Progenitor cell of endocrine pancreas (in vitro differentiated cells): ENCODE measurements at regions not wholly inside any gene's neighbourhood (a gene's known extent, or its start where the extent isn't known, plus 50 kb on each side); places are given as distances from the start of the nearest gene placed in this dataset.
A peak's percentile ranks its signal among the peaks of the same experiment; 100 is the strongest.
"Not testable (repeated sequence)": the region's sequence is repeated elsewhere in the genome, so short reads cannot be mapped to it uniquely, and the experiment has no call there.

ENCODE experiments used
- DNase-seq: peaks from one replicate; pipeline ENCODE4 v3.0.0; 2021; ENCODE audit warnings: low spot score; ENCODE audit not compliant: unreplicated experiment
- H3K27ac Mint-ChIP-seq: 2 replicates; pipeline ENCODE4 v1.8.0; 2021; ENCODE audit warnings: mild to moderate bottlenecking, moderate library complexity, mixed read lengths
- H3K27me3 Mint-ChIP-seq: 2 replicates; pipeline ENCODE4 v1.8.0; 2021; ENCODE audit warnings: mixed read lengths
- H3K36me3 Mint-ChIP-seq: 2 replicates; pipeline ENCODE4 v1.8.0; 2022; ENCODE audit warnings: mixed read lengths; ENCODE audit not compliant: insufficient read depth
- H3K4me1 Mint-ChIP-seq: 2 replicates; pipeline ENCODE4 v1.8.0; 2021; ENCODE audit warnings: low read depth, mixed read lengths
- H3K4me3 Mint-ChIP-seq: 2 replicates; pipeline ENCODE4 v1.8.0; 2021; ENCODE audit warnings: low read depth, mild to moderate bottlenecking, moderate library complexity, mixed read lengths
- H3K9me3 Mint-ChIP-seq: 2 replicates; pipeline ENCODE4 v1.8.0; 2021; ENCODE audit warnings: low read depth, mixed read lengths
- TF ChIP-seq, protein P1 (sequence below): fragments of 200-600 bp; sonication (generic); IDR thresholded peaks from one replicate; pipeline ENCODE4 v1.5.0; 2021; ENCODE audit warnings: antibody characterized with exemption, mild to moderate bottlenecking; ENCODE audit not compliant: unreplicated experiment

DNA sequence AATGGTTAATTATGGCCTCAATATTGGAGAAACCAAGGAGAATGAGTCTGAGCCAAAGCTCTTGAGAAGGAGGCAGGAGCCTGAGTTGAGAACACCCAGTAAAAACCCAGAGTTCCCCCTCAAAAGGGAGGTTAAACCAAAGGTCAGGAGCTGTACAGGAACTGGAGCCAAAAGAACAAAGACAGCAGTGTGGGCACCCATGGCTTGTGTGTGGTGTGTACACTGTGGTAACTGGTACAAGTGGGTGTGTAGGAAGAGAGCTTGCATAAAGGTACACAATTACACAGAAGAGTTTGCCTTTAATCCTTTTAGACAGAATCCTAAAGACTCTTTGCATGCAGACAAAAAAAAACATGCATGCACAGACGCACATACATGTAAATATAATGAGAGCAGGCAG lies 87.1 kb downstream of the IGSF1 start:
- DNase-seq, result no peak
- H3K4me1 Mint-ChIP-seq, result peaks cover 17% of the 10 kb centered on the region

DNA sequence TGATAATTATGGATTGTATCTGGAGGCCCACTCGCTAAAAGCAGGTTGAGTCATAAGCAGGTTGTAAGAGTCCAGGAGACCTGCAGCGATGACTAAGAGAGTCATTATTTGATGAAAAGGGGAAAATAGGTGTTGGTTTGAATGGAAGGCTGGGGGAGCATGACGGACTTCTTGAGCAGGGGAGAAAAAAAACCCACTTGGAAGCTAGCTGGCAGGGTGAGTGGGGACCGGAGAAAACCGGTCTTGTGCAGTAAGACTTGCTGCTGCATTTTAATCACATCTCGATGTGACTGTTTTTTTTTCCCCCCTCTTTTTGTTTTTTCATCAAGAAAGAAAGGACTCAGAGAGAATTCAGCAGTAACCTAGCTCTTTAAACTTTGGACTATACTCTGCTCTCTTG lies 90.0 kb downstream of the IGSF1 start:
- H3K4me3 Mint-ChIP-seq, result no peak overlapping the region
- H3K27ac Mint-ChIP-seq, result no peak overlapping the region
- no peak for DNase-seq
- peaks cover 1% of the 10 kb centered on the region for H3K36me3 Mint-ChIP-seq
- peaks cover 17% of the 10 kb centered on the region for H3K4me1 Mint-ChIP-seq
- H3K27me3 Mint-ChIP-seq, result no peaks in the 10 kb centered on the region
- TF ChIP-seq, protein P1, sequence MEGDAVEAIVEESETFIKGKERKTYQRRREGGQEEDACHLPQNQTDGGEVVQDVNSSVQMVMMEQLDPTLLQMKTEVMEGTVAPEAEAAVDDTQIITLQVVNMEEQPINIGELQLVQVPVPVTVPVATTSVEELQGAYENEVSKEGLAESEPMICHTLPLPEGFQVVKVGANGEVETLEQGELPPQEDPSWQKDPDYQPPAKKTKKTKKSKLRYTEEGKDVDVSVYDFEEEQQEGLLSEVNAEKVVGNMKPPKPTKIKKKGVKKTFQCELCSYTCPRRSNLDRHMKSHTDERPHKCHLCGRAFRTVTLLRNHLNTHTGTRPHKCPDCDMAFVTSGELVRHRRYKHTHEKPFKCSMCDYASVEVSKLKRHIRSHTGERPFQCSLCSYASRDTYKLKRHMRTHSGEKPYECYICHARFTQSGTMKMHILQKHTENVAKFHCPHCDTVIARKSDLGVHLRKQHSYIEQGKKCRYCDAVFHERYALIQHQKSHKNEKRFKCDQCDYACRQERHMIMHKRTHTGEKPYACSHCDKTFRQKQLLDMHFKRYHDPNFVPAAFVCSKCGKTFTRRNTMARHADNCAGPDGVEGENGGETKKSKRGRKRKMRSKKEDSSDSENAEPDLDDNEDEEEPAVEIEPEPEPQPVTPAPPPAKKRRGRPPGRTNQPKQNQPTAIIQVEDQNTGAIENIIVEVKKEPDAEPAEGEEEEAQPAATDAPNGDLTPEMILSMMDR, result no peak
- H3K9me3 Mint-ChIP-seq, result no peaks in the 10 kb centered on the region

More for the DNA sequence above, 87.1 kb downstream of the IGSF1 start:
- Mint-ChIP-seq H3K36me3 (peaks cover 1% of the 10 kb centered on the region), H3K4me3 (no peak overlapping the region), H3K27ac (no peak overlapping the region), H3K9me3 (no peaks in the 10 kb centered on the region), H3K27me3 (no peaks in the 10 kb centered on the region)
- TF ChIP-seq, protein P1, result no peak

DNA sequence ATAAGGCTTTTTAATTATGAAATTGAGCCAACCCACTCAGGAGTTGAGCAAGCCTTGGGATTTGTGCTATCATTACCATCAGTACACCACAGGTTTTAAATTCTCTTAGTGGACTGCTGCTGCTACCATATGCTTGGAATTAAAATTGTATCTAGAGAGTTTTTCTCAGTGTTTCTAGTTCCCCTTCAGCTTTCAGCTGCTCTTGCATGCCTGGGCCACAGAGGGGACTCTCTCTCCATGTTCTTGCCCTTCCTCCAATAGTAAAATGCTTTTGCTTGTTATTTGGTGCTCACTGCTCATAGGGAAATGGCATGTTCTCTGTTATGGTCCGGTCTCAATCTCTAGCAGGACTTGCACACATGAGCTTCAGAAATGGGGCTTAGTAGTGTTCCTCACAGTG lies 101.9 kb downstream of the IGSF1 start:
- no peak overlapping the region for H3K4me3 Mint-ChIP-seq
- no peaks in the 10 kb centered on the region for H3K36me3 Mint-ChIP-seq
- H3K4me1 Mint-ChIP-seq, result peaks cover 21% of the 10 kb centered on the region
- H3K27me3 Mint-ChIP-seq, result no peaks in the 10 kb centered on the region
- DNase-seq, result no peak
- peaks cover 4% of the 10 kb centered on the region for H3K9me3 Mint-ChIP-seq
- TF ChIP-seq, protein P1, result peak; percentile 39
- no peak overlapping the region for H3K27ac Mint-ChIP-seq

DNA sequence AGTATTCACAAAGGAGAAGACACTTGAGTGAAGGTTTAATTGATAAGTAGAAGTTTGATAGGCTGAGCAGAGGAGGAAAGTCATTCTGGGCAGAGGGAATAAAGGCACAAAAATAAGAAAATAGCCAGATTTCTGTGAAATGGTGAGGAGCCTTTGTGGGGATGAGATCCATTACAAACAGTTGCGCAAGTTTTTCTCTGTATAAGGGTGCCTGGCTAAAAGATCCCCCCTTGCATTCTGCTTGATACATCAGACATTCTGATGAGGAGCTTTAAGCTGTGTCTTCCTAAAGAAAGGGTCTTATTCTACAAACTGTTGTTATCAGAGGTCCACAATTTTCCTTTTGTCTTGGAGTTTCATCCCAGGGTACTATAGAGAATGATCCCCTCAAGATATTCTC lies 112.0 kb downstream of the ARHGAP36 start:
- H3K4me3 Mint-ChIP-seq, result no peak overlapping the region
- no peak overlapping the region for H3K27ac Mint-ChIP-seq
- TF ChIP-seq, protein P1, result no peak
- DNase-seq, result no peak
- no peaks in the 10 kb centered on the region for H3K27me3 Mint-ChIP-seq
- H3K9me3 Mint-ChIP-seq, result no peaks in the 10 kb centered on the region
- H3K4me1 Mint-ChIP-seq, result no peaks in the 10 kb centered on the region
- no peaks in the 10 kb centered on the region for H3K36me3 Mint-ChIP-seq

DNA sequence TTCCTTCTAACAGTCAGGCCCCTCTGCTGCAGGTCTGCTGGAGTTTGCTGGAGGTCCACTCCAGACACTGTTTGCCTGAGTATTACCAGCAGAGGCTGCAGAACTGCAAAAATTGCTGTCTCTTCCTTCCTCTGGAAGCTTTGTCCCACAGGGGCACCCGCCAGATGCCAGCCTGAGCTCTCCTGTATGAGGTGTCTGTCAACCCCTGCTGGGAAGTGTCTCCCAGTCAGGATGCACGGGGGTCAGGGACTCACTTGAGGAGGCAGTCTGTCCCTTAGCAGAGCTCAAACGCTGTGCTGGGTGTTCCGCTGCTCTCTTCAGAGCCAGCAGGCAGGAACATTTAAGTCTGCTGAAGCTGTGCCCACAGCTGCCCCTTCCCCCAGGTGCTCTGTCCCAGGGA lies 105.5 kb downstream of the ARHGAP36 start:
- Mint-ChIP-seq H3K9me3 (peaks cover 18% of the 10 kb centered on the region), H3K36me3 (peaks cover 23% of the 10 kb centered on the region)
- not testable (repeated sequence) for DNase-seq, H3K27me3 Mint-ChIP-seq, H3K4me1 Mint-ChIP-seq, H3K4me3 Mint-ChIP-seq, H3K27ac Mint-ChIP-seq

DNA sequence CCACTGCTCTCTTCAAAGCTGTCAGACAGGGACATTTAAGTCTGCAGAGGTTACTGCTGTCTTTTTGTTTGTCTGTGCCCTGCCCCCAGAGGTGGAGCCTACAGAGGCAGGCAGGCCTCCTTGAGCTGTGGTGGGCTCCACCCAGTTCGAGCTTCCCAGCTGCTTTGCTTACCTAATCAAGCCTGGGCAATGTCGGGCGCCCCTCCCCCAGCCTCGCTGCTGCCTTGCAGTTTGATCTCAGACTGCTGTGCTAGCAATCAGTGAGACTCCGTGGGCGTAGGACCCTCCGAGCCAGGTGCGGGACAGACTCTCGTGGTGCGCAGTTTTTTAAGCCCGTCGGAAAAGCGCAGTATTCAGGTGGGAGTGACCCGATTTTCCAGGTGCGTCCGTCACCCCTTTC lies 99.5 kb downstream of the ARHGAP36 start:
- not testable (repeated sequence) for H3K4me1 Mint-ChIP-seq, H3K27me3 Mint-ChIP-seq
- Mint-ChIP-seq H3K9me3 (peaks cover 16% of the 10 kb centered on the region), H3K4me3 (peak overlapping the region; percentile 83), H3K27ac (peak overlapping the region; percentile 92), H3K36me3 (peaks cover 17% of the 10 kb centered on the region)
- peak; percentile 23 for DNase-seq

DNA sequence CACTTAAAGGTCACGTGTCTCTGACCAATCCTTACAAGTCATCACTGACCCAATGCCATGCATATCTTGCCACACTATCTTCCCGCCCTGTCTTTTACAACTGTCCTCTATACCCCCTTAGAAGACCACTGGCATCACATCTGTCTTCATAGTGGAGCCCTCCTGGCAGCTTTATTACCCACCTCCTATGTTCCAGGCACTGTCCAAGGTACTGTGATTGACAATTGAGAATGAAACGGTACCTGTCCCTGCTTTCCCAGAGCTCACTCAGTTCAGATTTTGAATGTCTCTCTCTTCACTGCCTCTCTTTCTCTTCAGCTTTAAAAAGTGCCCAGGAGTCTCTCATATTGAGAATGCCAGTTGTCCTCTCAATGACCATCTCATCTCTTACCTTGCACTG lies 88.6 kb downstream of the ARHGAP36 start:
- peaks cover 1% of the 10 kb centered on the region for H3K9me3 Mint-ChIP-seq
- TF ChIP-seq, protein P1, result no peak
- DNase-seq, result no peak
- H3K27ac Mint-ChIP-seq, result no peak overlapping the region
- H3K4me3 Mint-ChIP-seq, result no peak overlapping the region
- peaks cover 14% of the 10 kb centered on the region for H3K27me3 Mint-ChIP-seq
- H3K36me3 Mint-ChIP-seq, result no peaks in the 10 kb centered on the region
- peaks cover 5% of the 10 kb centered on the region for H3K4me1 Mint-ChIP-seq
